Heart left ventricle (tissue), 13 donors: ENCODE measurements at regions not wholly inside any gene's neighbourhood (a gene's known extent, or its start where the extent isn't known, plus 50 kb on each side); places are given as distances from the start of the nearest gene placed in this dataset.

Experiments used
- POLR2A ChIP-seq, 2 donors: fragments of 450-650 bp; IDR thresholded peaks; one replicate each; pipeline ENCODE4 v1.6.1; 2017; ENCODE audit warnings: antibody characterized with exemption in 2 of 2, mild to moderate bottlenecking in 2 of 2, moderate library complexity in 2 of 2
- TF ChIP-seq, protein P1 (sequence below), 12 donors: fragments of 200-600 bp; sonication (generic) in 4 of 12; IDR thresholded peaks; one replicate each; pipeline versions ENCODE4 v1.5.0 to v1.8.0; 2018 to 2022; ENCODE audit warnings: antibody characterized with exemption in 12 of 12, mild to moderate bottlenecking in 5 of 12
- donor health status: ischemic (EF 13 %, LVEDD 7.1; RV severe dilation, severe dysfunction).
- donor health status: DM: no; HTN: yes; CAD: no.
- donor health status: DM: no; HTN: no; CAD: no.
- donor health status: ischemic (EF 25% LVEDD 6.9; RV normal size, moderate dysfunction).
- donor health status: ischemic (EF 25% LVEDD 5.7; RV mildly dilated, moderate dysfunction).
- donor health status: ischemic (EF 35%, LVEDD 5.7; RV mildly dilated, moderate dysfunction).
- donor health status: nonischemic (EF 11% LVEDD 7.7; RV severe dilation, severe dysfunction).
- donor health status: DM: yes; HTN: yes; CAD: no.
- donor health status: PGD.
- donor health status: ischemic (EF 29% LVEDD 5.4; RV normal size, mild dysfunction).
- donor health status: nonischemic (EF 23%, LVEDD 6.1; RV moderate dilation, normal function).

DNA sequence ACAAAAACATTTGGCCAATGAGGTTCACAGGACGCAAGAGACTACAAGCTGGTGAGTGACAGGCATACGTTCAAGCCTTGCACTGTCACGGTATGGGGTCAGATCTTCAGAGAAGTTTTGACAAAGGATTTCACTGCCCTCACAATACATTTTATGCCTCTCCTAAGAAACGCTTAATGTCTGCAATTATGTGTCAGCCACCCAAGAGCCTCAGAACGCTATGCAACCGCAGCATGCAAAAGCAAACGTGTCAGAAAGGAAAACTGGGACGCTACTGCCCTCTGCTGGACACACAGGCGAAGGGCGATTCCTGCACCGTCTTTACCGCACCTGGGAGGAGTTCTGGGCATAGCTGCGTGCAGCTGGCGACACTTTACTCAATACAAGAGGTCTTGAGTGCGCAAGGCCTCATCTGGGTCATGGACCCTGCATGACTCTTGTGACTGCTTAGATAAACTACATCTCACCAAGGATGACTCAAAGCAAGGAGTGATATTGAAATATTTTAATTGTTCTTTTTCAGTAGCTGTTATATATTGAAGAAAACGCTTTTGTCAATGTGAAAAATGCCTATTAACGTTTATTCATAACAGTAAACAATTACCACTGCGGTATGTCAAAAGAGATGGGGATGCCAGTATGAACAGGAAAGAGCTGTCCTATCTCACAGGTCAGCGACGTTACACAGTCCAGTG lies 147.6 kb upstream of the FRG1 start:
- TF ChIP-seq, protein P1, sequence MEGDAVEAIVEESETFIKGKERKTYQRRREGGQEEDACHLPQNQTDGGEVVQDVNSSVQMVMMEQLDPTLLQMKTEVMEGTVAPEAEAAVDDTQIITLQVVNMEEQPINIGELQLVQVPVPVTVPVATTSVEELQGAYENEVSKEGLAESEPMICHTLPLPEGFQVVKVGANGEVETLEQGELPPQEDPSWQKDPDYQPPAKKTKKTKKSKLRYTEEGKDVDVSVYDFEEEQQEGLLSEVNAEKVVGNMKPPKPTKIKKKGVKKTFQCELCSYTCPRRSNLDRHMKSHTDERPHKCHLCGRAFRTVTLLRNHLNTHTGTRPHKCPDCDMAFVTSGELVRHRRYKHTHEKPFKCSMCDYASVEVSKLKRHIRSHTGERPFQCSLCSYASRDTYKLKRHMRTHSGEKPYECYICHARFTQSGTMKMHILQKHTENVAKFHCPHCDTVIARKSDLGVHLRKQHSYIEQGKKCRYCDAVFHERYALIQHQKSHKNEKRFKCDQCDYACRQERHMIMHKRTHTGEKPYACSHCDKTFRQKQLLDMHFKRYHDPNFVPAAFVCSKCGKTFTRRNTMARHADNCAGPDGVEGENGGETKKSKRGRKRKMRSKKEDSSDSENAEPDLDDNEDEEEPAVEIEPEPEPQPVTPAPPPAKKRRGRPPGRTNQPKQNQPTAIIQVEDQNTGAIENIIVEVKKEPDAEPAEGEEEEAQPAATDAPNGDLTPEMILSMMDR (IDR thresholded peaks at IDR 0.05) = peak; percentile 86 to 98 (median 90)
- no peak for TF ChIP-seq POLR2A (IDR thresholded peaks at IDR 0.05)
